Endothelial cell of umbilical vein (primary cell): ENCODE measurements at regions not wholly inside any gene's neighbourhood (a gene's known extent, or its start where the extent isn't known, plus 50 kb on each side); places are given as distances from the start of the nearest gene placed in this dataset.

Experiments used
- BruUV-seq: library from RNA; stranded (reverse); fragments of 400-500 nt; replicated peaks from 2 replicates; lab custom pipeline; 2021; lab: Mats Ljungman, UMichigan
- CTCF ChIA-PET: fragments of 300-600, 350-600 bp; sonication (Branson Sonifier 250); formaldehyde crosslinking; loops from one replicate; lab custom pipeline; 2021; ENCODE audit warnings: antibody characterized with exemption, inconsistent platforms; lab: Charles Lee
- POLR2A ChIA-PET: fragments of 300-600, 350-600 bp; sonication (Branson Sonifier 250); formaldehyde crosslinking; loops from one replicate; lab custom pipeline; 2021; ENCODE audit warnings: antibody characterized with exemption, inconsistent platforms; lab: Charles Lee
- DNase-seq: peaks from one replicate; pipeline ENCODE4 v3.0.0-alpha.2; 2011; ENCODE audit warnings: low read depth, low spot score
- FAIRE-seq: peaks from 2 replicates; lab custom pipeline; 2011; peaks lifted over from hg19 to GRCh38; lab: Jason Lieb, UNC
- H2AFZ ChIP-seq: 2 replicates; pipeline ENCODE4 v1.6.0; 2012; ENCODE audit warnings: low read depth, low read length, control low read depth, inconsistent platforms
- H3K27ac ChIP-seq: 2 replicates; pipeline ENCODE4 v1.5.1; 2011; ENCODE audit warnings: low read depth, mild to moderate bottlenecking, control low read depth, low read length, moderate library complexity; ENCODE audit not compliant: insufficient read depth
- H3K27me3 ChIP-seq, 2 experiments: 2 replicates each; pipeline versions ENCODE4 v1.6.0 to v1.6.1; 2011; ENCODE audit warnings: low read length in 2 of 2, mixed read lengths in 1 of 2; ENCODE audit not compliant: control insufficient read depth in 2 of 2, insufficient read depth in 2 of 2
- H3K36me3 ChIP-seq, 2 experiments: 2 replicates in 1 of 2; 3 replicates in 1 of 2; pipeline ENCODE4 v1.5.1; 2011; ENCODE audit warnings: low read length in 2 of 2, mild to moderate bottlenecking in 1 of 2, moderate library complexity in 1 of 2; ENCODE audit not compliant: control insufficient read depth in 2 of 2, insufficient read depth in 2 of 2; ENCODE audit errors: extremely low read depth in 1 of 2
- H3K4me1 ChIP-seq: 3 replicates; pipeline ENCODE4 v1.5.1; 2011; ENCODE audit warnings: mild to moderate bottlenecking, low read length; ENCODE audit not compliant: control insufficient read depth, insufficient read depth; ENCODE audit errors: extremely low read depth
- H3K4me2 ChIP-seq: 2 replicates; pipeline ENCODE4 v1.6.1; 2011; ENCODE audit warnings: low read length, control low read depth, mixed read lengths; ENCODE audit not compliant: insufficient read depth
- H3K4me3 ChIP-seq, 3 experiments: fragments of 200-600 bp in 1 of 3; sonication (generic), shearing (Covaris generic) in 1 of 3; replicated peaks in 1 of 3; 2 replicates each; pipeline ENCODE4 v1.5.1; 2011 to 2016; ENCODE audit warnings: control low read depth in 3 of 3, low read length in 3 of 3, mild to moderate bottlenecking in 2 of 3, inconsistent platforms in 1 of 3, low read depth in 1 of 3, moderate library complexity in 1 of 3; ENCODE audit not compliant: insufficient read depth in 1 of 3
- H3K79me2 ChIP-seq: 2 replicates; pipeline ENCODE4 v1.6.0; 2012; ENCODE audit warnings: low read length, inconsistent platforms; ENCODE audit not compliant: control insufficient read depth, insufficient read depth
- H3K9ac ChIP-seq: replicated peaks from 2 replicates; pipeline ENCODE3; 2011; ENCODE audit warnings: low read length, control low read depth; ENCODE audit not compliant: insufficient read depth; ENCODE audit errors: extremely low read depth
- H3K9me1 ChIP-seq: replicated peaks from 3 replicates; pipeline ENCODE4 v1.6.0; 2011; ENCODE audit warnings: mild to moderate bottlenecking, low read length; ENCODE audit not compliant: control insufficient read depth, insufficient read depth; ENCODE audit errors: extremely low read depth
- H3K9me3 ChIP-seq: replicated peaks from 2 replicates; pipeline ENCODE4 v1.5.1; 2012; ENCODE audit warnings: low read length, inconsistent platforms; ENCODE audit not compliant: control insufficient read depth, insufficient read depth
- H4K20me1 ChIP-seq: replicated peaks from 2 replicates; pipeline ENCODE3; 2011; ENCODE audit warnings: mild to moderate bottlenecking, low read length; ENCODE audit not compliant: control insufficient read depth, insufficient read depth; ENCODE audit errors: extremely low read depth
- CTCF ChIP-seq, 2 donors: IDR thresholded peaks; 1 replicate in 1 of 2; 2 replicates in 1 of 2; pipeline ENCODE4 v1.5.1; 2011; ENCODE audit warnings: low read length in 2 of 2, mild to moderate bottlenecking in 2 of 2, moderate library complexity in 2 of 2, control low read depth in 1 of 2, inconsistent platforms in 1 of 2, low read depth in 1 of 2; ENCODE audit not compliant: insufficient read depth in 1 of 2; ENCODE audit errors: extremely low read depth in 1 of 2
- EZH2 ChIP-seq: IDR thresholded peaks from 2 replicates; pipeline ENCODE4 v1.6.1; 2012; ENCODE audit warnings: borderline replicate concordance, low read depth, mild to moderate bottlenecking, moderate library complexity, low read length, inconsistent platforms; ENCODE audit not compliant: severe bottlenecking
- FOS ChIP-seq: IDR thresholded peaks from 2 replicates; pipeline ENCODE4 v1.6.1; 2011; ENCODE audit warnings: mild to moderate bottlenecking, low read length, moderate library complexity, borderline replicate concordance; ENCODE audit not compliant: insufficient read depth
- GATA2 ChIP-seq: IDR thresholded peaks from 2 replicates; pipeline ENCODE4 v1.7.0; 2011; ENCODE audit warnings: low read depth, mild to moderate bottlenecking, moderate library complexity, mixed read lengths, low read length; ENCODE audit not compliant: insufficient read length, insufficient read depth
- JUN ChIP-seq: IDR thresholded peaks from 2 replicates; pipeline ENCODE4 v1.6.1; 2011; ENCODE audit warnings: borderline replicate concordance, low read depth; ENCODE audit not compliant: insufficient read length, insufficient read depth
- MAX ChIP-seq: IDR thresholded peaks from 2 replicates; pipeline ENCODE4 v1.6.1; 2011; ENCODE audit not compliant: insufficient read depth, insufficient read length
- MYC ChIP-seq: IDR thresholded peaks from one replicate; pipeline ENCODE4 v1.6.1; 2011; ENCODE audit warnings: mild to moderate bottlenecking, low read depth, low read length
- POLR2A ChIP-seq: IDR thresholded peaks from 2 replicates; pipeline ENCODE4 v1.6.1; 2012; ENCODE audit warnings: low read depth, mild to moderate bottlenecking, control low read depth, low read length
- POLR2AphosphoS5 ChIP-seq: IDR thresholded peaks from 2 replicates; pipeline ENCODE4 v1.6.1; 2012; ENCODE audit warnings: low read depth, mild to moderate bottlenecking, control low read depth, low read length, moderate library complexity; ENCODE audit not compliant: insufficient read depth
- dilution Hi-C: fragments of 300-500 bp; cut with MboI; formaldehyde crosslinking; loops from one replicate; pipeline ENCODE4 v1.15.0; 2019; ENCODE audit warnings: low sequenced_read_pairs; ENCODE audit not compliant: extremely low pct_ligation_motif_present
- intact Hi-C: fragments of 100-400 bp; cut with micrococcal nuclease; formaldehyde crosslinking; loops from one replicate; pipeline ENCODE4 v1.10.0; 2022

DNA sequence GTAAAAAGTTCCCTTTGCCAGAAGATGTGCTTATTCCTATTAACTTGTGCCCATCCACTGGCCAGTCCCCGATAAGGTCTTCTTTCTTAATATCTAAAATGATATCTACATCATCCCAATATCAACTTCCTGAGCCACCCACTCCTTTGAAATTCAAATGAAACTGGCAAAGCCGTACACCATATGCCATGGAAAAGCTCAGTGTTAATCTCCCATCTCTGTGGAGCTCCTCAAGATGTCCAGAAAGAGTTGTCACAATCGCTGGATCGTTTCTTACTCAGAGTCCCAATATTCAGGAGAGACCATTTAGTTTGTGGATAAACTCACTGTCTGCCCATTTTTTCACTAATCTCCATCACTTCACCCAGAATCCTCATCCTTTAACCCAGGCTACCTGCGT is 420.7 kb downstream of the NPIPA8 start:
- no peak overlapping the region for H2AFZ ChIP-seq
- DNase-seq (no peak), FAIRE-seq (no peak)
- no peaks in the 10 kb centered on the region for H3K4me1 ChIP-seq
- POLR2A ChIA-PET: no interaction called here
- no peak overlapping the region for H3K9ac ChIP-seq
- H3K27me3 ChIP-seq: no peaks in the 10 kb centered on the region
- H3K4me2 ChIP-seq: no peak overlapping the region
- no peaks in the 10 kb centered on the region for H4K20me1 ChIP-seq
- H3K9me1 ChIP-seq: no peaks in the 10 kb centered on the region
- CTCF ChIA-PET: no interaction called here
- no peak overlapping the region for H3K4me3 ChIP-seq
- intact Hi-C loops (no loop called here), dilution Hi-C loops (no loop called here)
- H3K27ac ChIP-seq: no peak overlapping the region
- H3K9me3 ChIP-seq: peaks cover 6% of the 10 kb centered on the region
- no peaks in the 10 kb centered on the region for H3K36me3 ChIP-seq
- no TSS peak for BruUV-seq
- H3K79me2 ChIP-seq: no peaks in the 10 kb centered on the region
- TF ChIP-seq CTCF (IDR thresholded peaks at IDR 0.05; ENCODE audit: extremely low read depth in 1 of 2, insufficient read depth in 1 of 2, low read depth in 1 of 2, low read length in 2 of 2) (no peak), POLR2AphosphoS5 (no peak), EZH2 (no peak), MYC (no peak), GATA2 (no peak), POLR2A (no peak), FOS (no peak), MAX (no peak), JUN (no peak)
